ENCODE measurements at regions not wholly inside any gene's neighbourhood (a gene's known extent, or its start where the extent isn't known, plus 50 kb on each side); places are given as distances from the start of the nearest gene placed in this dataset.

DNA sequence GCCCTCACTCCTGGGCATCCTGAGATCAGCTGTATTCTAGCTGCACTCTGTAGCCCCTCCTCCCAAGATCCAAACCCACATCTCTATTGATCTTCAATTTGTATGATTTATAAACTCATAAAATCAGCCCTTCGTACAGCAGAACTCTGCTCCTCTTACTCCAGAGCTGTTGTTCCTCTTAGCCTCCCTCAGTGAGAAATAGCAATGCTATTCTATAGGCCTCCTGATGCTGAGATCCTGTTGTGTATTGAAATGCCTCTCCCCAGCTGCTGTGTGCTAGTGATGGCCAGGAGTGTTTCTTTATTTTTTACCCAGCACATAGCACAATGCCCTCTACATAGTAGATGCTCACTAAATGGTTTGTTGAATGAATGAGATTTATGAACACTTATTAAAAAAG is 320.5 kb upstream of the ADCY2 start:
- Histone ChIP-seq H3K36me3 (ENCODE audit: insufficient read depth, low read length) (no peaks in the 10 kb centered on the region), H3K9me3 (ENCODE audit: low read length) (no peaks in the 10 kb centered on the region), H3K27ac (ENCODE audit: low read depth, low read length, poor library complexity, severe bottlenecking) (no peak overlapping the region), H3K4me2 (ENCODE audit: low read length) (no peak overlapping the region), H3K79me2 (ENCODE audit: insufficient read depth, low read depth, low read length) (no peaks in the 10 kb centered on the region), H3K4me1 (ENCODE audit: insufficient read depth, low read length, poor library complexity, severe bottlenecking) (no peaks in the 10 kb centered on the region), H3K4me3 (ENCODE audit: low read depth, low read length, poor library complexity, severe bottlenecking) (no peak overlapping the region), H4K20me1 (ENCODE audit: insufficient read depth, low read length) (no peaks in the 10 kb centered on the region), H2AFZ (ENCODE audit: low read length) (no peak overlapping the region), H3K9me2 (ENCODE audit: insufficient read depth, low read length) (no peaks in the 10 kb centered on the region)
- TF ChIP-seq, protein P1, sequence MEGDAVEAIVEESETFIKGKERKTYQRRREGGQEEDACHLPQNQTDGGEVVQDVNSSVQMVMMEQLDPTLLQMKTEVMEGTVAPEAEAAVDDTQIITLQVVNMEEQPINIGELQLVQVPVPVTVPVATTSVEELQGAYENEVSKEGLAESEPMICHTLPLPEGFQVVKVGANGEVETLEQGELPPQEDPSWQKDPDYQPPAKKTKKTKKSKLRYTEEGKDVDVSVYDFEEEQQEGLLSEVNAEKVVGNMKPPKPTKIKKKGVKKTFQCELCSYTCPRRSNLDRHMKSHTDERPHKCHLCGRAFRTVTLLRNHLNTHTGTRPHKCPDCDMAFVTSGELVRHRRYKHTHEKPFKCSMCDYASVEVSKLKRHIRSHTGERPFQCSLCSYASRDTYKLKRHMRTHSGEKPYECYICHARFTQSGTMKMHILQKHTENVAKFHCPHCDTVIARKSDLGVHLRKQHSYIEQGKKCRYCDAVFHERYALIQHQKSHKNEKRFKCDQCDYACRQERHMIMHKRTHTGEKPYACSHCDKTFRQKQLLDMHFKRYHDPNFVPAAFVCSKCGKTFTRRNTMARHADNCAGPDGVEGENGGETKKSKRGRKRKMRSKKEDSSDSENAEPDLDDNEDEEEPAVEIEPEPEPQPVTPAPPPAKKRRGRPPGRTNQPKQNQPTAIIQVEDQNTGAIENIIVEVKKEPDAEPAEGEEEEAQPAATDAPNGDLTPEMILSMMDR (conservative IDR thresholded peaks at IDR 0.05; ENCODE audit: low read length), result no peak
- no peak for TF ChIP-seq EZH2phosphoT487 (IDR thresholded peaks at IDR 0.05; ENCODE audit: borderline replicate concordance, low read depth, low read length)
- ChIA-PET POLR2A (interaction anchor here (0.6 kb wide), 1 partner anchor 1538 kb away, joined by 3 read pairs; no protein-coding TSS in a partner anchor), CTCF (ENCODE audit: unreplicated experiment) (no interaction called here)
- intact Hi-C loops (cut with micrococcal nuclease; ENCODE audit: unreplicated experiment), result no loop called here
- no peak for DNase-seq (ENCODE audit: low spot score)
- no TSS peak for BruUV-seq (replicated peaks)

DNA sequence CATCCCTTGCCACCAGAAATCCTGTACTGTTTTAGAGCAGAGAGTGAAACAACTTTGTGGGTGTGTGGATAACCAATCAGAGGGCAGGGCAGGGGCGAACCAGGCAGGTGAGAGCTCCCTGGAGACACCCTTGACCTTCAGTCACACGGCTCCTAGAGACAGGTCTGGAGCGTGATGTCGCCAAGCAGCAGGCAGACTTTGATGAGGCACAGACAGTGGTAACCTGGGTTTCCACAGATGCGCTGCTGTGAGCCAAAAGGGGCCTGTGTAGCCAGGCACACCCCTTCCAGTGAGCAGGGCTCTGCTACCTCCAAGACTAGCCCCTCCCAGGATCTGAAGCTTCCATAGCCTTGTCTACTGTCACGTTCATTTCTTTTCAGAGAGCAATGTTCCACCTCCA is 317.8 kb upstream of the ADCY2 start:
- H4K20me1 ChIP-seq (ENCODE audit: insufficient read depth, low read length), result no peaks in the 10 kb centered on the region
- no peak overlapping the region for H3K27ac ChIP-seq (ENCODE audit: low read depth, low read length, poor library complexity, severe bottlenecking)
- no peaks in the 10 kb centered on the region for H3K9me2 ChIP-seq (ENCODE audit: insufficient read depth, low read length)
- no peaks in the 10 kb centered on the region for H3K36me3 ChIP-seq (ENCODE audit: insufficient read depth, low read length)
- no peak overlapping the region for H2AFZ ChIP-seq (ENCODE audit: low read length)
- intact Hi-C loops (cut with micrococcal nuclease; ENCODE audit: unreplicated experiment), result no loop called here
- H3K4me3 ChIP-seq (ENCODE audit: low read depth, low read length, poor library complexity, severe bottlenecking), result no peak overlapping the region
- ChIA-PET POLR2A (no interaction called here), CTCF (ENCODE audit: unreplicated experiment) (no interaction called here)
- no peak for DNase-seq (ENCODE audit: low spot score)
- BruUV-seq (replicated peaks), result no TSS peak
- H3K4me1 ChIP-seq (ENCODE audit: insufficient read depth, low read length, poor library complexity, severe bottlenecking), result no peaks in the 10 kb centered on the region
- H3K79me2 ChIP-seq (ENCODE audit: insufficient read depth, low read depth, low read length), result no peaks in the 10 kb centered on the region
- no peak overlapping the region for H3K4me2 ChIP-seq (ENCODE audit: low read length)
- no peak for TF ChIP-seq EZH2phosphoT487 (IDR thresholded peaks at IDR 0.05; ENCODE audit: borderline replicate concordance, low read depth, low read length)
- TF ChIP-seq, protein P1 (conservative IDR thresholded peaks at IDR 0.05; ENCODE audit: low read length), result no peak
- no peaks in the 10 kb centered on the region for H3K9me3 ChIP-seq (ENCODE audit: low read length)

DNA sequence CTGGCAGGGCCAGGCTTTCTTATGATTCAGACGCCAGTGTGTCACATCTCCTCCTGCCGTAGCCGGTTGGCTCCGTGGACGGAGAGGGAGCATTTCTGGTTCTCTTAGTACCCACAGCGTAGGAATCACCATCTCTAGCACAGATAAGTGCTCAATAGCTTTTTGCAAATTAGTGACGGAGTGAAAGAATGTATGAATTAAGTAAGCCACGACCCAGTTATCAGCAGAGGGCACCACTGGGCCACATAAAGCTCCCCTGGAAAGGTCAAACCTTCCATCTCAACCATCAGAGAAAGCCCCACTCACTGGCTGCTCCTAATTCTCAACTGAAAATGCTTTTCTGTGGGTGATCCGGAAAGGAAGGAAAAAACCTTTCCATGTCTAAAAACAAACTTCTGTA is 317.0 kb upstream of the ADCY2 start:
- H3K4me1 ChIP-seq (ENCODE audit: insufficient read depth, low read length, poor library complexity, severe bottlenecking), result no peaks in the 10 kb centered on the region
- no peaks in the 10 kb centered on the region for H3K36me3 ChIP-seq (ENCODE audit: insufficient read depth, low read length)
- H4K20me1 ChIP-seq (ENCODE audit: insufficient read depth, low read length), result no peaks in the 10 kb centered on the region
- TF ChIP-seq, protein P1 (conservative IDR thresholded peaks at IDR 0.05; ENCODE audit: low read length), result peak; percentile 58
- no peak for TF ChIP-seq EZH2phosphoT487 (IDR thresholded peaks at IDR 0.05; ENCODE audit: borderline replicate concordance, low read depth, low read length)
- ChIA-PET CTCF (ENCODE audit: unreplicated experiment) (no interaction called here), POLR2A (no interaction called here)
- H3K4me2 ChIP-seq (ENCODE audit: low read length), result no peak overlapping the region
- no peaks in the 10 kb centered on the region for H3K9me2 ChIP-seq (ENCODE audit: insufficient read depth, low read length)
- no peak overlapping the region for H3K4me3 ChIP-seq (ENCODE audit: low read depth, low read length, poor library complexity, severe bottlenecking)
- intact Hi-C loops (cut with micrococcal nuclease; ENCODE audit: unreplicated experiment), result no loop called here
- no peak overlapping the region for H2AFZ ChIP-seq (ENCODE audit: low read length)
- peak; percentile 1 for DNase-seq (ENCODE audit: low spot score)
- H3K9me3 ChIP-seq (ENCODE audit: low read length), result no peaks in the 10 kb centered on the region
- H3K79me2 ChIP-seq (ENCODE audit: insufficient read depth, low read depth, low read length), result no peaks in the 10 kb centered on the region
- H3K27ac ChIP-seq (ENCODE audit: low read depth, low read length, poor library complexity, severe bottlenecking), result no peak overlapping the region
- no TSS peak for BruUV-seq (replicated peaks)
